ENCODE measurements at regions not wholly inside any gene's neighbourhood (a gene's known extent, or its start where the extent isn't known, plus 50 kb on each side); places are given as distances from the start of the nearest gene placed in this dataset.

GRCh38 chr11:134512571-134513538 lies 100.8 kb upstream of the B3GAT1 start:
- Mint-ChIP-seq H3K27ac (no peak overlapping the region), H3K9me3 (no peaks in the 10 kb centered on the region), H3K36me3 (ENCODE audit: low read depth) (no peaks in the 10 kb centered on the region), H3K4me3 (no peak overlapping the region), H3K4me1 (no peaks in the 10 kb centered on the region), H3K27me3 (peaks cover 6% of the 10 kb centered on the region)
- no peak for ATAC-seq (replicated peaks)

- no peaks in the 10 kb centered on the region for H3K36me3 Mint-ChIP-seq (ENCODE audit: low read depth)
- H3K27me3 Mint-ChIP-seq, result peaks cover 6% of the 10 kb centered on the region
- no peak overlapping the region for H3K27ac Mint-ChIP-seq
- H3K9me3 Mint-ChIP-seq, result no peaks in the 10 kb centered on the region
- H3K4me1 Mint-ChIP-seq, result no peaks in the 10 kb centered on the region
- no peak overlapping the region for H3K4me3 Mint-ChIP-seq
- ATAC-seq (replicated peaks), result no peak
Observed at GRCh38 chr11:134512061-134512460, 100.0 kb upstream of the B3GAT1 start.

- Mint-ChIP-seq H3K27ac (no peak overlapping the region), H3K36me3 (ENCODE audit: low read depth) (no peaks in the 10 kb centered on the region), H3K9me3 (no peaks in the 10 kb centered on the region), H3K27me3 (peaks cover 6% of the 10 kb centered on the region), H3K4me1 (no peaks in the 10 kb centered on the region), H3K4me3 (no peak overlapping the region)
- no peak for ATAC-seq (replicated peaks)
Observed at GRCh38 chr11:134511255-134511654, 99.2 kb upstream of the B3GAT1 start.

- Mint-ChIP-seq H3K27me3 (peaks cover 6% of the 10 kb centered on the region), H3K9me3 (no peaks in the 10 kb centered on the region), H3K4me1 (no peaks in the 10 kb centered on the region), H3K4me3 (no peak overlapping the region), H3K27ac (no peak overlapping the region), H3K36me3 (ENCODE audit: low read depth) (no peaks in the 10 kb centered on the region)
- ATAC-seq (replicated peaks), result no peak
Observed at GRCh38 chr11:134510233-134511040, 98.4 kb upstream of the B3GAT1 start.

GRCh38 chr11:134509381-134510232 lies 97.6 kb upstream of the B3GAT1 start:
- no peak for ATAC-seq (replicated peaks)

GRCh38 chr11:134508219-134508990 lies 96.4 kb upstream of the B3GAT1 start:
- no peaks in the 10 kb centered on the region for H3K9me3 Mint-ChIP-seq
- H3K4me3 Mint-ChIP-seq, result no peak overlapping the region
- H3K27ac Mint-ChIP-seq, result no peak overlapping the region
- peaks cover 4% of the 10 kb centered on the region for H3K27me3 Mint-ChIP-seq
- no peaks in the 10 kb centered on the region for H3K36me3 Mint-ChIP-seq (ENCODE audit: low read depth)
- no peaks in the 10 kb centered on the region for H3K4me1 Mint-ChIP-seq
- ATAC-seq (replicated peaks), result peak; percentile 9

More at GRCh38 chr11:134509381-134510232, 97.6 kb upstream of the B3GAT1 start:
- peaks cover 5% of the 10 kb centered on the region for H3K27me3 Mint-ChIP-seq
- H3K36me3 Mint-ChIP-seq (ENCODE audit: low read depth), result no peaks in the 10 kb centered on the region
- H3K4me3 Mint-ChIP-seq, result no peak overlapping the region
- no peak overlapping the region for H3K27ac Mint-ChIP-seq
- no peaks in the 10 kb centered on the region for H3K9me3 Mint-ChIP-seq
- H3K4me1 Mint-ChIP-seq, result no peaks in the 10 kb centered on the region

- H3K4me1 Mint-ChIP-seq, result no peaks in the 10 kb centered on the region
- no peaks in the 10 kb centered on the region for H3K27me3 Mint-ChIP-seq
- no peaks in the 10 kb centered on the region for H3K9me3 Mint-ChIP-seq
- H3K36me3 Mint-ChIP-seq (ENCODE audit: low read depth), result no peaks in the 10 kb centered on the region
- ATAC-seq (replicated peaks), result no peak
- no peak overlapping the region for H3K27ac Mint-ChIP-seq
- no peak overlapping the region for H3K4me3 Mint-ChIP-seq
Observed at GRCh38 chr11:134506046-134506445, 94.0 kb upstream of the B3GAT1 start.

- H3K27me3 Mint-ChIP-seq, result peaks cover 5% of the 10 kb centered on the region
- H3K27ac Mint-ChIP-seq, result no peak overlapping the region
- no peak overlapping the region for H3K4me3 Mint-ChIP-seq
- H3K36me3 Mint-ChIP-seq (ENCODE audit: low read depth), result no peaks in the 10 kb centered on the region
- no peaks in the 10 kb centered on the region for H3K9me3 Mint-ChIP-seq
- ATAC-seq (replicated peaks), result no peak
- no peaks in the 10 kb centered on the region for H3K4me1 Mint-ChIP-seq
Observed at GRCh38 chr11:134505125-134505524, 93.1 kb upstream of the B3GAT1 start.

GRCh38 chr11:134504146-134504905 lies 92.3 kb upstream of the B3GAT1 start:
- Mint-ChIP-seq H3K27me3 (peaks cover 5% of the 10 kb centered on the region), H3K27ac (no peak overlapping the region), H3K36me3 (ENCODE audit: low read depth) (no peaks in the 10 kb centered on the region), H3K4me1 (no peaks in the 10 kb centered on the region), H3K4me3 (no peak overlapping the region), H3K9me3 (no peaks in the 10 kb centered on the region)
- ATAC-seq (replicated peaks), result no peak

GRCh38 chr11:134503596-134503995 lies 91.6 kb upstream of the B3GAT1 start:
- Mint-ChIP-seq H3K27ac (no peak overlapping the region), H3K27me3 (peaks cover 10% of the 10 kb centered on the region), H3K4me1 (no peaks in the 10 kb centered on the region), H3K4me3 (no peak overlapping the region), H3K9me3 (no peaks in the 10 kb centered on the region), H3K36me3 (ENCODE audit: low read depth) (no peaks in the 10 kb centered on the region)
- no peak for ATAC-seq (replicated peaks)

GRCh38 chr11:134503100-134503499 lies 91.1 kb upstream of the B3GAT1 start:
- no peaks in the 10 kb centered on the region for H3K4me1 Mint-ChIP-seq
- H3K27ac Mint-ChIP-seq, result no peak overlapping the region
- no peaks in the 10 kb centered on the region for H3K36me3 Mint-ChIP-seq (ENCODE audit: low read depth)
- no peak overlapping the region for H3K4me3 Mint-ChIP-seq
- no peaks in the 10 kb centered on the region for H3K9me3 Mint-ChIP-seq
- no peak for ATAC-seq (replicated peaks)
- H3K27me3 Mint-ChIP-seq, result peaks cover 10% of the 10 kb centered on the region

GRCh38 chr11:134502153-134502550 lies 90.1 kb upstream of the B3GAT1 start:
- no peaks in the 10 kb centered on the region for H3K4me1 Mint-ChIP-seq
- no peak overlapping the region for H3K4me3 Mint-ChIP-seq
- no peak for ATAC-seq (replicated peaks)
- peaks cover 14% of the 10 kb centered on the region for H3K27me3 Mint-ChIP-seq
- H3K36me3 Mint-ChIP-seq (ENCODE audit: low read depth), result no peaks in the 10 kb centered on the region
- H3K9me3 Mint-ChIP-seq, result no peaks in the 10 kb centered on the region
- no peak overlapping the region for H3K27ac Mint-ChIP-seq
